Activated CD4-positive, alpha-beta memory T cell treated with anti-CD3 and anti-CD28 coated beads, Interleukin-2, amount 10 ng/mL, durations not matched to agents 7 days and 5 days (primary cell): ENCODE measurements at regions not wholly inside any gene's neighbourhood (a gene's known extent, or its start where the extent isn't known, plus 50 kb on each side); places are given as distances from the start of the nearest gene placed in this dataset.

Experiments
- CTCF ChIA-PET: fragments of 350-600 bp; sonication (Branson Sonifier 250); formaldehyde crosslinking; loops from one replicate; lab custom pipeline; 2021; ENCODE audit warnings: antibody characterized with exemption, inconsistent platforms; lab: Charles Lee
- POLR2A ChIA-PET: fragments of 350-600 bp; sonication (Branson Sonifier 250); formaldehyde crosslinking; loops from one replicate; lab custom pipeline; 2021; ENCODE audit warnings: antibody characterized with exemption; lab: Charles Lee
- DNase-seq: peaks from one replicate; pipeline ENCODE4 v3.0.0-alpha.2; 2020
- H3K27ac Mint-ChIP-seq: one replicate; pipeline ENCODE4 v1.8.0; 2021; ENCODE audit warnings: mild to moderate bottlenecking, mixed read lengths
- H3K27me3 Mint-ChIP-seq: one replicate; pipeline ENCODE4 v1.8.0; 2021; ENCODE audit warnings: mixed read lengths
- H3K36me3 Mint-ChIP-seq: one replicate; pipeline ENCODE4 v1.8.0; 2021; ENCODE audit warnings: low read depth, mixed read lengths
- H3K4me1 Mint-ChIP-seq: one replicate; pipeline ENCODE4 v1.8.0; 2021; ENCODE audit warnings: mixed read lengths
- H3K4me3 Mint-ChIP-seq: one replicate; pipeline ENCODE4 v1.8.0; 2021; ENCODE audit warnings: mild to moderate bottlenecking, mixed read lengths
- H3K9me3 Mint-ChIP-seq: one replicate; pipeline ENCODE4 v1.8.0; 2021; ENCODE audit warnings: mixed read lengths

DNA sequence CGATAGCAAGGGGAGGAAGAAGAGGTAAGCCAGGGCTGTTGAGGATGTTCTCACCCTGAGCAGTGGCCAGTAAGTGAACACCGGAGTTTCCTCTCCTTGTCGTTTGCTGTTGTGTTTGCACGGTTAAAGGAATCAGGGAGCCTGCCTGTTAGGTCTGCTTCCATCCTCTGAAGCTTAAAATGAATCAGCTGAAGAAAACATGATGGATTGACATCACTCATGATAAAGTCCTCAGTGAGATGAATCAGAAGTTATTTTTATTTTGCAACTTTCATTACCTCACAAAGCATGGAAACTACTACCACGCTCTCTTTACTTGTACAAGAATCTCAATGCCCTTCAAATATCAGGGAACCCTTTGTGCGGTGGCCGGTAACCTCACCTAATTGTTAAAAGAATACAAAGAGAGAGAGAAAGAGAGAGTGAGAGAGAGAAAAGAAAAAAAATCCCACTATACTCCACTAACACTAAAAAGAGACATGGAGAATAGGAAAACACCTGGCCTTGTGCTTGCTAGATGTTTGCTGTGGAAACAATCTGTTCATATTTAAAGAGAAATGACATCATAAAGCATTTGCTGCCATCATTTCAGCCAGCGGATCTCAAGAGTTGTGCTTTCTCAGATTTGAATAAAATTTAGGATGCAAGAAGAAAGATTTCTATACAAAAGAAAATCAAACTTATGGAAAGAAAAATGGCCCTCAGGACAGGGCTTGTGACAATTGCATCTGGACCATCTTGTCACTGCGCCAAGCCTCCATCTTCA lies 441.6 kb upstream of the SALL1 start:
- Mint-ChIP-seq H3K4me3 (no peak overlapping the region), H3K9me3 (no peaks in the 10 kb centered on the region), H3K36me3 (no peaks in the 10 kb centered on the region), H3K27me3 (no peaks in the 10 kb centered on the region), H3K27ac (no peak overlapping the region), H3K4me1 (no peaks in the 10 kb centered on the region)
- ChIA-PET POLR2A (no interaction called here), CTCF (no interaction called here)
- no peak for DNase-seq

- ChIA-PET POLR2A (no interaction called here), CTCF (no interaction called here)
- Mint-ChIP-seq H3K27me3 (no peaks in the 10 kb centered on the region), H3K9me3 (no peaks in the 10 kb centered on the region), H3K4me3 (no peak overlapping the region), H3K4me1 (no peaks in the 10 kb centered on the region), H3K27ac (no peak overlapping the region), H3K36me3 (no peaks in the 10 kb centered on the region)
- no peak for DNase-seq
Observed at GRCh38 chr16:51592001-51592501, 441.0 kb upstream of the SALL1 start.

GRCh38 chr16:51591480-51591879 lies 440.4 kb upstream of the SALL1 start:
- Mint-ChIP-seq H3K36me3 (no peaks in the 10 kb centered on the region), H3K27me3 (no peaks in the 10 kb centered on the region), H3K9me3 (no peaks in the 10 kb centered on the region), H3K27ac (no peak overlapping the region), H3K4me3 (no peak overlapping the region), H3K4me1 (no peaks in the 10 kb centered on the region)
- POLR2A ChIA-PET, result no interaction called here
- DNase-seq, result no peak
- CTCF ChIA-PET, result no interaction called here

GRCh38 chr16:51579652-51580360 lies 428.7 kb upstream of the SALL1 start:
- no peaks in the 10 kb centered on the region for H3K4me1 Mint-ChIP-seq
- H3K27ac Mint-ChIP-seq, result no peak overlapping the region

DNA sequence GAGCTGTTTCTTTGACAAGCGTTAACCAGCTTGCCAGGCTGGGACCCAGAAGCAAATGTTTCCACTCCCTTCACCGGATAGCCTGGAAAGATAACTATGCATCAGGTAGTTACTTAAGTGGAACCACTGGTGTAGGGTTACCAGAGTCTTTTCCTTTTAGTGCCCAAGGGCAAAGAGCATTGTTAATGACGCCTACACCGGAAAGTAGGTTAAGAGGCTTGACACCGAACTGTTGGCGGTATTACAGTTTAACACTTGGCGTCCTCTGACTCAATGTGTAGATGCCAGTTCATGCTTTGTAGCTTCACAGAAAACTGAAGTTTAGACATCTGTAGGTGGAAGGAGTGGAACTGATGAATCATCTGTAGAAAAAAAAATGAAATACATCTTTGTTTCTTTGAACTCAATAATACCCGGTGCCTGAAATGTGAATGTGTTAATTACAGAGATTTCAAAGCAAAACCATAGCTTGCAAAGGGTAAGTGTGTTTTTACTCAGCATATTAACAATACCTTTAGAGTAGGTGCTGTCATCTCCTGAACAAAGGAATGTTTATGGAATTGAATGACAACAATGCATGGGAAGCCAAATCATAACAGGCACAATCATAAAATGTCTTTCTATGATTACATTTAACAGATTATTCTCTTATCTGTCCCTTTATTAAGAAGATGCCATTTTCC lies 426.7 kb upstream of the SALL1 start:
- Mint-ChIP-seq H3K4me1 (no peaks in the 10 kb centered on the region), H3K27ac (no peak overlapping the region), H3K4me3 (no peak overlapping the region), H3K36me3 (no peaks in the 10 kb centered on the region), H3K27me3 (no peaks in the 10 kb centered on the region), H3K9me3 (peaks cover 15% of the 10 kb centered on the region)
- ChIA-PET CTCF (no interaction called here), POLR2A (no interaction called here)
- DNase-seq, result no peak

More at GRCh38 chr16:51579652-51580360, 428.7 kb upstream of the SALL1 start:
- H3K36me3 Mint-ChIP-seq, result no peaks in the 10 kb centered on the region
- DNase-seq, result no peak
- H3K9me3 Mint-ChIP-seq, result peaks cover 7% of the 10 kb centered on the region
- ChIA-PET POLR2A (no interaction called here), CTCF (no interaction called here)
- H3K4me3 Mint-ChIP-seq, result no peak overlapping the region
- no peaks in the 10 kb centered on the region for H3K27me3 Mint-ChIP-seq

DNA sequence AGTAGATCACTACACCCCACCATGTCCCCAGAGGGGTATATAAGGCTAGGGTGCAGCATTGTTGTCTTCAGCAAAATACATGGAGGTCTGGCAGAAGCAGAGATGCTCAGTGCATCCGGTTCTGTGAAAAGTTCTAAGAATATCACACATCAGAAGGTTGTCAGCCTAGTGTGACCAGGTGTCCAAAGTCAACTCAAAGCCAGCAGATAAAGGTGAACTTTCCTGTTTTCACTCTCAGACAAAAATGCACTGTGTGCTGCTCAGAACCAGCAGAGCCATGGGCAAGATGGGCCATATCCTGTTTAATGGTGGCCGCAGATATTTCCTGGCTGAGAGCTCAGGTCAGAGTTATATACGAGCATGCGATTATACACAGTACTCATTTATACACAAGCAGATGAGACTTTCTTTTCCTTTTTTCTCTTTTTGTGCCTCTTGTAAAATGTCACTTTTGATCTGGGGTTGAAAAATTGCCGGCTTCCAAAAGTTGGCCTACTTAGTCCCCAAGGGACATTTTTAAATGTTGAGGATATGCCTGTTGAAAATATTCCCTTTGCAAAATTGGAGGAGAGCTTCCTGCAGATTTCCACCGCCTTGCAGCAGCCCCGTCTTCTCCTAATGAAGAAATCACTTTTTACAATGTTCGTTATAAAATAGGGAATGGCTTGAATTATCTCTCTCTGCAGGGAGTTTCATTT lies 425.6 kb upstream of the SALL1 start:
- H3K4me1 Mint-ChIP-seq, result no peaks in the 10 kb centered on the region
- ChIA-PET CTCF (no interaction called here), POLR2A (no interaction called here)
- no peak for DNase-seq
- H3K9me3 Mint-ChIP-seq, result peaks cover 17% of the 10 kb centered on the region
- H3K27me3 Mint-ChIP-seq, result no peaks in the 10 kb centered on the region
- no peak overlapping the region for H3K4me3 Mint-ChIP-seq
- H3K36me3 Mint-ChIP-seq, result no peaks in the 10 kb centered on the region
- H3K27ac Mint-ChIP-seq, result no peak overlapping the region

DNA sequence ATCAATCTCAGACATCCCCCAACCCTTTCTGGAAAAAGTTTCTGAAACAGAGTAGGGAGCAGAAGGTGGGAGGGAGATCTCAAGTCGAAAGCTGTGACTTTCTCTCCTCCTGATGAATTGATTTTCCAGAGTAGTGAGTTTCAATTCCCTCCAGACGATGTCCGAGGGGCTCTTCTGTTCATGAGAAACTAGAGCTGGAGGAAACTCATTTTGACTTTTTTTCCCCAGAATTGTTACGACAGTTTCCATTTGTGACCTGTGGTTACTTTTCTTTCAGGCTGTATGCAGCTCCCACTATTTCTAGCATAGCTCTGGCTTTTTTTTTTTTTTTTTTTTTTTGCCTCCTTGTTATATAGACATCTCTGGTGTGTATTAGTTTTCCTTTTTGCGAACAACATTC lies 422.1 kb upstream of the SALL1 start:
- H3K27me3 Mint-ChIP-seq, result no peaks in the 10 kb centered on the region
- peaks cover 17% of the 10 kb centered on the region for H3K9me3 Mint-ChIP-seq
- DNase-seq, result no peak
- ChIA-PET POLR2A (no interaction called here), CTCF (no interaction called here)
- H3K4me1 Mint-ChIP-seq, result no peaks in the 10 kb centered on the region
- H3K36me3 Mint-ChIP-seq, result no peaks in the 10 kb centered on the region
- no peak overlapping the region for H3K27ac Mint-ChIP-seq
- no peak overlapping the region for H3K4me3 Mint-ChIP-seq

- ChIA-PET CTCF (no interaction called here), POLR2A (no interaction called here)
- Mint-ChIP-seq H3K4me3 (no peak overlapping the region), H3K4me1 (no peaks in the 10 kb centered on the region), H3K9me3 (peaks cover 11% of the 10 kb centered on the region), H3K27ac (no peak overlapping the region), H3K36me3 (no peaks in the 10 kb centered on the region), H3K27me3 (no peaks in the 10 kb centered on the region)
- DNase-seq, result no peak
Observed at GRCh38 chr16:51569203-51569931, 418.3 kb upstream of the SALL1 start.

- H3K27ac Mint-ChIP-seq, result no peak overlapping the region
- POLR2A ChIA-PET, result no interaction called here
- no peaks in the 10 kb centered on the region for H3K36me3 Mint-ChIP-seq
- H3K4me1 Mint-ChIP-seq, result no peaks in the 10 kb centered on the region
- CTCF ChIA-PET, result no interaction called here
- no peak for DNase-seq
- H3K9me3 Mint-ChIP-seq, result peaks cover 5% of the 10 kb centered on the region
- H3K27me3 Mint-ChIP-seq, result no peaks in the 10 kb centered on the region
- H3K4me3 Mint-ChIP-seq, result no peak overlapping the region
Observed at GRCh38 chr16:51567911-51568310, 416.8 kb upstream of the SALL1 start.

GRCh38 chr16:51565184-51565583 lies 414.1 kb upstream of the SALL1 start:
- POLR2A ChIA-PET, result no interaction called here
- DNase-seq, result no peak
- H3K36me3 Mint-ChIP-seq, result no peaks in the 10 kb centered on the region
- CTCF ChIA-PET, result no interaction called here
- no peak overlapping the region for H3K27ac Mint-ChIP-seq
- H3K27me3 Mint-ChIP-seq, result no peaks in the 10 kb centered on the region
- no peak overlapping the region for H3K4me3 Mint-ChIP-seq
- H3K9me3 Mint-ChIP-seq, result peaks cover 5% of the 10 kb centered on the region
- no peaks in the 10 kb centered on the region for H3K4me1 Mint-ChIP-seq

DNA sequence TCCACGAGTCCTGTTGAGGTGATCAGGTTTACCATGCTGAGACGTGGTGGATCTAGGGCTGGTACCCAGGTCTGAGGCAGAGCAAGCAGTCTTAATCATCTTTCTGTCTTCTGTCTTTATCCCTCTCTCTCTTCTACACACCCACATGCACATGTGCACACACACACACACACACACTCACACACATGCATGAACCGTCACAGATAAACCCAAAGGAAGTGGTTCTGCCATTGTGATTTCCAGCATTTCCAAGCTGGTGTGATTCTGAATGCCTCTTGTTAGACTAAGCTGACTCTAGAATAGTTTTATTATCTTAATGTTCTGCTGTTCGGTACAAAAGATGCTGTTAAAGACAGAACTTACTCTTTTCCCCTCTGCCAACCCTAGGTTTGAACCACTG lies 411.8 kb upstream of the SALL1 start:
- Mint-ChIP-seq H3K4me3 (no peak overlapping the region), H3K27ac (no peak overlapping the region), H3K9me3 (peaks cover 6% of the 10 kb centered on the region), H3K27me3 (no peaks in the 10 kb centered on the region), H3K4me1 (no peaks in the 10 kb centered on the region), H3K36me3 (no peaks in the 10 kb centered on the region)
- no peak for DNase-seq
- ChIA-PET CTCF (no interaction called here), POLR2A (no interaction called here)

DNA sequence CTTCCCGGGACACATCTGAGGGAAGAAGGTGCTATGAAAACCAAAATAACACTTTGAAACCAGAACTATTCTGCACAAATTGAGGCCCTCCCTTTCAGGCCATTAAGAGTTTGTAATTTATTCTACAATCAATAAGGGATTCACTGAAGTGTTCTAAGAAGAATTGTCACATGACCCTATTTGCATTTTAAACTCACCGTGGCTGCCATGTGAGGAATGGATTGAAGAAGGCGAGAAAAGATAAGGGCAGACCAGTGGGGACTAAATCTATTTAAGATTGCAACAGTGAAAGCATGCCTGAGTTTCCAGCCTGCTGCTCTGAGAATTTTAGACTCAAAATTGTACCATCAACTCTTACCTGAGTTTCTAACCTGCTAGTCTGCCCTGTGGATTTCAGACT lies 408.8 kb upstream of the SALL1 start:
- peaks cover 10% of the 10 kb centered on the region for H3K9me3 Mint-ChIP-seq
- H3K4me3 Mint-ChIP-seq, result no peak overlapping the region
- H3K4me1 Mint-ChIP-seq, result no peaks in the 10 kb centered on the region
- DNase-seq, result no peak
- H3K27me3 Mint-ChIP-seq, result no peaks in the 10 kb centered on the region
- no peaks in the 10 kb centered on the region for H3K36me3 Mint-ChIP-seq
- no peak overlapping the region for H3K27ac Mint-ChIP-seq
- ChIA-PET CTCF (no interaction called here), POLR2A (no interaction called here)
